Natural killer cell (primary cell): ENCODE measurements at regions not wholly inside any gene's neighbourhood (a gene's known extent, or its start where the extent isn't known, plus 50 kb on each side); places are given as distances from the start of the nearest gene placed in this dataset.

ENCODE experiments used
- ATAC-seq, 3 donors: fragments of 150-1000 bp in 2 of 3; fragments of 200-7000 bp in 1 of 3; cut with Tn5 transposase; 1 replicate in 1 of 3; 2 replicates in 2 of 3; pipeline ENCODE4 v1.10.0; 2021; ENCODE audit warnings: mild to moderate bottlenecking in 2 of 3, moderate library complexity in 2 of 3
- DNase-seq, 2 donors: peaks; one replicate each; pipeline versions ENCODE4 v3.0.0 to v3.0.0-alpha.2; 2013 to 2021; ENCODE audit warnings: mixed read lengths in 1 of 2
- H3K27ac ChIP-seq: one replicate; pipeline ENCODE4 v1.5.1; 2013; ENCODE audit warnings: mild to moderate bottlenecking, low read length
- H3K27me3 ChIP-seq: one replicate; pipeline ENCODE4 v1.6.1; 2013; ENCODE audit warnings: low read length; ENCODE audit not compliant: control insufficient read depth, insufficient read depth
- H3K36me3 ChIP-seq: one replicate; pipeline ENCODE4 v1.6.1; 2013; ENCODE audit warnings: low read length; ENCODE audit not compliant: control insufficient read depth, insufficient read depth
- H3K4me1 ChIP-seq: one replicate; pipeline ENCODE4 v1.6.1; 2013; ENCODE audit warnings: low read length; ENCODE audit not compliant: control insufficient read depth, insufficient read depth
- H3K4me3 ChIP-seq: one replicate; pipeline ENCODE4 v1.5.1; 2013; ENCODE audit warnings: low read length
- H3K9me3 ChIP-seq: one replicate; pipeline ENCODE4 v1.6.1; 2013; ENCODE audit warnings: low read length; ENCODE audit not compliant: control insufficient read depth, insufficient read depth
- H3K27ac Mint-ChIP-seq, 2 donors: one replicate each; pipeline ENCODE4 v1.8.0; 2022; ENCODE audit warnings: mild to moderate bottlenecking in 2 of 2, mixed read lengths in 2 of 2, moderate library complexity in 1 of 2
- H3K27me3 Mint-ChIP-seq, 2 donors: one replicate each; pipeline ENCODE4 v1.8.0; 2022; ENCODE audit warnings: low read depth in 2 of 2, mixed read lengths in 2 of 2
- H3K36me3 Mint-ChIP-seq: one replicate; pipeline ENCODE4 v1.8.0; 2022; ENCODE audit warnings: mixed read lengths
- H3K4me1 Mint-ChIP-seq, 2 donors: one replicate each; pipeline ENCODE4 v1.8.0; 2022; ENCODE audit warnings: mixed read lengths in 2 of 2
- H3K4me3 Mint-ChIP-seq: one replicate; pipeline ENCODE4 v1.8.0; 2022; ENCODE audit warnings: mild to moderate bottlenecking, moderate library complexity, mixed read lengths
- H3K9me3 Mint-ChIP-seq, 2 donors: one replicate each; pipeline ENCODE4 v1.8.0; 2022; ENCODE audit warnings: mixed read lengths in 2 of 2
- WGBS: methylation state at CpG from one replicate; pipeline ENCODE4 v1.1.7; 2013; ENCODE audit warnings: missing lambda C conversion rate; ENCODE audit not compliant: insufficient coverage; 5-methylcytosine and 5-hydroxymethylcytosine counted together
- intact Hi-C: fragments of 100-400 bp; cut with micrococcal nuclease; formaldehyde crosslinking; loops from one replicate; pipeline ENCODE4 v1.14.2; 2022
- TF ChIP-seq, protein P1 (sequence below): fragments of 200-600 bp; IDR thresholded peaks from one replicate; pipeline ENCODE4 v1.8.0; 2022; ENCODE audit warnings: antibody characterized with exemption

DNA sequence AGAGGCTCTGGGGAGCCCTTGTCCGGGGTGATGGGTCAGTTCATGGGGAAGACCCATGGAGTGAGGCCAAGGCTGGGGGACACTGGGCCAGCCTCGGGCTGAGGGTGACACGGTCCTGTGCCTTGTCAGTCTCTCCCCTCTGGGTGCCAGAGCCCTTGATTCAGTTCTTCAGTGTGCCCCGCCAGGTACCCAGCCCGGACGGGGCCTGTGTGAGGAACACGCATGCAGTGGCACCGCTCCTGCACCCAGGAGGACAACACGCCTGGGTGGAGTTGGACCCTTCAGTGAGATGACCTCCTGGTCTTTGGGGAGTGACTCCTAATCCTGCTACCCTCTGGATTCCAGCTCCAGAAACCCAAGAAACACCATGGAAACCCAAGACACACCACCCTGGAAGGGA is 264.4 kb downstream of the LOXHD1 start:
- Mint-ChIP-seq H3K36me3 (no peaks in the 10 kb centered on the region), H3K4me3 (no peak overlapping the region), H3K9me3 (peaks cover 3 to 4% of the 10 kb centered on the region in 2 donors), H3K4me1 (peaks cover 62 to 66% of the 10 kb centered on the region in 2 donors), H3K27ac (no peak overlapping the region), H3K27me3 (no peaks in the 10 kb centered on the region)
- Histone ChIP-seq H3K9me3 (peaks cover 8% of the 10 kb centered on the region), H3K4me1 (peaks cover 43% of the 10 kb centered on the region), H3K36me3 (no peaks in the 10 kb centered on the region), H3K27ac (no peak overlapping the region), H3K4me3 (no peak overlapping the region), H3K27me3 (no peaks in the 10 kb centered on the region)
- ATAC-seq (no peak), DNase-seq (no peak)
- TF ChIP-seq, protein P1, sequence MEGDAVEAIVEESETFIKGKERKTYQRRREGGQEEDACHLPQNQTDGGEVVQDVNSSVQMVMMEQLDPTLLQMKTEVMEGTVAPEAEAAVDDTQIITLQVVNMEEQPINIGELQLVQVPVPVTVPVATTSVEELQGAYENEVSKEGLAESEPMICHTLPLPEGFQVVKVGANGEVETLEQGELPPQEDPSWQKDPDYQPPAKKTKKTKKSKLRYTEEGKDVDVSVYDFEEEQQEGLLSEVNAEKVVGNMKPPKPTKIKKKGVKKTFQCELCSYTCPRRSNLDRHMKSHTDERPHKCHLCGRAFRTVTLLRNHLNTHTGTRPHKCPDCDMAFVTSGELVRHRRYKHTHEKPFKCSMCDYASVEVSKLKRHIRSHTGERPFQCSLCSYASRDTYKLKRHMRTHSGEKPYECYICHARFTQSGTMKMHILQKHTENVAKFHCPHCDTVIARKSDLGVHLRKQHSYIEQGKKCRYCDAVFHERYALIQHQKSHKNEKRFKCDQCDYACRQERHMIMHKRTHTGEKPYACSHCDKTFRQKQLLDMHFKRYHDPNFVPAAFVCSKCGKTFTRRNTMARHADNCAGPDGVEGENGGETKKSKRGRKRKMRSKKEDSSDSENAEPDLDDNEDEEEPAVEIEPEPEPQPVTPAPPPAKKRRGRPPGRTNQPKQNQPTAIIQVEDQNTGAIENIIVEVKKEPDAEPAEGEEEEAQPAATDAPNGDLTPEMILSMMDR: no peak
- WGBS: 95% methylated on average over 9 of the region's 9 CpGs
- intact Hi-C loops: no loop called here

DNA sequence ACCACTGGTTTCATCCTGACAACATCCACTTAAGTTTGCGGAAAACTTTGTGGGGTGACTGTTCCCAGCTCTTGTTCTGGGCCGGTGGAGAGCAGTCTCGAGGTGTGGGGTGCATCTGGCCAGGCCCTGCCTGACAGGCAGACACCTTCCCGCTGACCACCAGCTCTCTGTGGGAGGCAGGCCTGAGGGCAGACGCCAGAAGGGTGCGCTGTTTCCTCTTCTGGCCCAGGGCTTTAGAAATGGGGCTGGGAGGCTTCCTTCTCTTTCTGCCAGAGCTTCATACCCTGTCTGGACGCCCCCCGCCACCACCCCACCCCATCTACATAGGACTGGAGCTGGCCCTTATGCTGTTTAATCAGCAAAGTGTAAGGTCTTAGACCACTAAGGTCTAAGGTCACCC is 263.8 kb downstream of the LOXHD1 start:
- WGBS: 90% methylated on average over 8 of the region's 8 CpGs
- ATAC-seq (no peak), DNase-seq (no peak)
- Histone ChIP-seq H3K4me3 (no peak overlapping the region), H3K27me3 (no peaks in the 10 kb centered on the region), H3K36me3 (no peaks in the 10 kb centered on the region), H3K27ac (no peak overlapping the region), H3K9me3 (peaks cover 15% of the 10 kb centered on the region), H3K4me1 (peaks cover 49% of the 10 kb centered on the region)
- Mint-ChIP-seq H3K9me3 (peaks cover 9 to 10% of the 10 kb centered on the region in 2 donors), H3K4me1 (peaks cover 62 to 67% of the 10 kb centered on the region in 2 donors), H3K4me3 (no peak overlapping the region), H3K27me3 (no peaks in the 10 kb centered on the region), H3K36me3 (no peaks in the 10 kb centered on the region), H3K27ac (no peak overlapping the region)
- TF ChIP-seq, protein P1: no peak
- intact Hi-C loops: no loop called here

DNA sequence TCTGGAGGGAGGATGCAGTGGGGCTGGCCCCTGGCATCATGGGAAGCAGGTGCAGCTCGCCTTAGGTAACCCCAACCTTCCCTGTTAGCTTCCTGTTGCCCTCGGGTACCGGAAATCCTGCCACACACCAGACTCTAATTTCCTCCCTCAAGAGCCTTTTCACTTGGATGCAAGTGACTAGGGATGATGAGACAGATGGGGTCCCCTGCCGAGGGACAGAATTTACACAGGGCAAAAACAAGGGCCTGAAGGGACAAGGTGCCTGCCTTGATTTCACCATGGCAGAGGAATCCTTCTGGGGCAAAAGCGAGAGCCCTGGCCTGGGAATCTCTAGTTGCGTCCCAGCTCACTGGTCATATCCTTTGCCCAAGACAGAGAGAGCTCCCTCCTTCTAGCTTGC is 263.1 kb downstream of the LOXHD1 start:
- Mint-ChIP-seq H3K27me3 (no peaks in the 10 kb centered on the region), H3K27ac (peak overlapping the region in 1 of 2 donors; percentile 47), H3K4me1 (peaks cover 62 to 67% of the 10 kb centered on the region in 2 donors), H3K36me3 (no peaks in the 10 kb centered on the region), H3K9me3 (peaks cover 9 to 10% of the 10 kb centered on the region in 2 donors), H3K4me3 (no peak overlapping the region)
- intact Hi-C loops: no loop called here
- WGBS: 71% methylated on average over 4 of the region's 6 CpGs
- Histone ChIP-seq H3K27ac (no peak overlapping the region), H3K36me3 (no peaks in the 10 kb centered on the region), H3K4me3 (no peak overlapping the region), H3K9me3 (peaks cover 17% of the 10 kb centered on the region), H3K27me3 (no peaks in the 10 kb centered on the region), H3K4me1 (peaks cover 57% of the 10 kb centered on the region)
- ATAC-seq (no peak), DNase-seq (no peak)
- TF ChIP-seq, protein P1: no peak

DNA sequence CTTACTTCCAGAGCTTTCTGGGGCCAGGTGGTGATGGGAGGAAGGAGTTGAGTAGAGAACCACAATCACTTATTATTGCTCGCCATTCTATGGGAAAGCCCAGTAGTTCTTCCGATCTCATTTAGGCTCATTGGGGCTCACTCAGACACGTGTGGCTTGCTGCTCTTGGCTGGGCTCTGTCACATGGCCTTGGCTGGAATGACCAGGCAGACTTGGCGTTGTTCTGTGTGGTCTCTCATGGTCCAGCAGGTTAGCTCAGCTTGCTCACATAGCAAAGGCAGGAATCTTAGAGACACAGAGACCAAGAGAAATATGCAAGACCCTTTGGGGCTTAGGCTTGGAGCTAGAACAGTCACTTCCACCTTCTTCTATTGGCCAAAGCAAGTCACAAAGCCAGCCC is 261.2 kb downstream of the LOXHD1 start:
- H3K4me1 Mint-ChIP-seq: peaks cover 66 to 78% of the 10 kb centered on the region in 2 donors
- peaks cover 17% of the 10 kb centered on the region for H3K9me3 ChIP-seq
- no peak for ATAC-seq
- H3K27ac Mint-ChIP-seq: peak overlapping the region; percentile 83 to 95
- DNase-seq: no peak
- no peaks in the 10 kb centered on the region for H3K27me3 ChIP-seq
- H3K36me3 ChIP-seq: no peaks in the 10 kb centered on the region
- peaks cover 9 to 10% of the 10 kb centered on the region in 2 donors for H3K9me3 Mint-ChIP-seq
- H3K4me1 ChIP-seq: peaks cover 69% of the 10 kb centered on the region
- H3K27ac ChIP-seq: peak overlapping the region; percentile 19
- intact Hi-C loops: loop anchor here (5.0 kb wide), 2 partner anchors 113 to 223 kb away; a partner anchor contains a TSS
- H3K36me3 Mint-ChIP-seq: no peaks in the 10 kb centered on the region
- H3K4me3 Mint-ChIP-seq: peak overlapping the region; percentile 7
- H3K27me3 Mint-ChIP-seq: no peaks in the 10 kb centered on the region
- 97% methylated on average over 4 of the region's 4 CpGs for WGBS
- TF ChIP-seq, protein P1: no peak
- no peak overlapping the region for H3K4me3 ChIP-seq
